Stimulated activated CD4-positive, alpha-beta T cell treated with anti-CD3 and anti-CD28 coated beads, Interleukin-12 subunit alpha, Interleukin-12 subunit beta, amount 100 ng/mL, for 48 hours (primary cell): ENCODE measurements at regions not wholly inside any gene's neighbourhood (a gene's known extent, or its start where the extent isn't known, plus 50 kb on each side); places are given as distances from the start of the nearest gene placed in this dataset.
"Not testable (repeated sequence)": the region's sequence is repeated elsewhere in the genome, so short reads cannot be mapped to it uniquely, and the experiment has no call there.

Experiments
- DNase-seq, 3 donors: peaks; one replicate each; pipeline ENCODE4 v3.0.0-alpha.2; 2020; ENCODE audit warnings: low read depth in 2 of 3, low spot score in 1 of 3

- no peak for DNase-seq
These were observed 77.0 kb downstream of the CCDC71L start for GRCh38 chr7:106583706-106584690.

GRCh38 chr7:106583100-106583499, 77.9 kb downstream of the CCDC71L start:
- no peak for DNase-seq

GRCh38 chr7:106582365-106582764, 78.6 kb downstream of the CCDC71L start:
- no peak for DNase-seq

- not testable (repeated sequence) for DNase-seq
These were observed 81.9 kb downstream of the CCDC71L start for GRCh38 chr7:106579086-106579485.

- no peak for DNase-seq
These were observed 85.7 kb downstream of the CCDC71L start for GRCh38 chr7:106575138-106575823.

GRCh38 chr7:106573738-106574137, 87.2 kb downstream of the CCDC71L start:
- no peak for DNase-seq

- no peak for DNase-seq
These were observed 87.8 kb downstream of the CCDC71L start for GRCh38 chr7:106573125-106573663.

- no peak for DNase-seq
These were observed 88.4 kb downstream of the CCDC71L start for GRCh38 chr7:106572394-106573124.

GRCh38 chr7:106571563-106571962, 89.4 kb downstream of the CCDC71L start:
- no peak for DNase-seq

- DNase-seq: no peak
These were observed 90.0 kb downstream of the CCDC71L start for GRCh38 chr7:106570948-106571418.

GRCh38 chr7:106570146-106570545, 90.8 kb downstream of the CCDC71L start:
- DNase-seq: no peak

- no peak for DNase-seq
These were observed 91.4 kb downstream of the CCDC71L start for GRCh38 chr7:106569500-106569929.

- DNase-seq: no peak
These were observed 92.1 kb downstream of the CCDC71L start for GRCh38 chr7:106568680-106569499.

- DNase-seq: no peak
These were observed 92.8 kb downstream of the CCDC71L start for GRCh38 chr7:106568002-106568679.

GRCh38 chr7:106567204-106568001, 93.6 kb downstream of the CCDC71L start:
- DNase-seq: not testable (repeated sequence)

- no peak for DNase-seq
These were observed 94.3 kb downstream of the CCDC71L start for GRCh38 chr7:106566672-106567071.

GRCh38 chr7:106566196-106566595, 94.8 kb downstream of the CCDC71L start:
- DNase-seq: no peak

- no peak for DNase-seq
These were observed 95.5 kb downstream of the CCDC71L start for GRCh38 chr7:106565428-106565827.
